Endodermal cell (in vitro differentiated cells): ENCODE measurements at regions not wholly inside any gene's neighbourhood (a gene's known extent, or its start where the extent isn't known, plus 50 kb on each side); places are given as distances from the start of the nearest gene placed in this dataset.

Source experiments
- DNase-seq: peaks from one replicate; pipeline ENCODE4 v3.0.0-alpha.2; 2017
- H3K27ac ChIP-seq: 2 replicates; pipeline ENCODE4 v1.5.1; 2013; ENCODE audit warnings: mild to moderate bottlenecking, low read depth, low read length, moderate library complexity
- H3K27me3 ChIP-seq: 2 replicates; pipeline ENCODE4 v1.6.1; 2013; ENCODE audit warnings: mild to moderate bottlenecking, low read length, moderate library complexity; ENCODE audit not compliant: insufficient read depth, control insufficient read depth, poor library complexity, severe bottlenecking
- H3K36me3 ChIP-seq: 2 replicates; pipeline ENCODE4 v1.7.0; 2013; ENCODE audit warnings: mild to moderate bottlenecking, low read length, moderate library complexity; ENCODE audit not compliant: control insufficient read depth, insufficient read depth
- H3K4me1 ChIP-seq: one replicate; pipeline ENCODE4 v1.7.0; 2013; ENCODE audit warnings: low read length; ENCODE audit not compliant: control insufficient read depth, insufficient read depth
- H3K4me3 ChIP-seq: 2 replicates; pipeline ENCODE4 v1.5.1; 2013; ENCODE audit warnings: mild to moderate bottlenecking, low read length, moderate library complexity
- H3K9ac ChIP-seq: 2 replicates; pipeline ENCODE4 v1.6.1; 2013; ENCODE audit warnings: mild to moderate bottlenecking, low read length, moderate library complexity; ENCODE audit not compliant: poor library complexity, severe bottlenecking; ENCODE audit errors: extremely low read depth
- H3K9me3 ChIP-seq: 2 replicates; pipeline ENCODE4 v1.6.1; 2013; ENCODE audit warnings: mild to moderate bottlenecking, low read length, moderate library complexity; ENCODE audit not compliant: control insufficient read depth
- H3K27ac Mint-ChIP-seq: 2 replicates; pipeline ENCODE4 v1.8.0; 2020; ENCODE audit warnings: mixed read lengths
- H3K27me3 Mint-ChIP-seq: 2 replicates; pipeline ENCODE4 v1.8.0; 2021; ENCODE audit warnings: mild to moderate bottlenecking, mixed read lengths; ENCODE audit not compliant: insufficient read depth
- H3K36me3 Mint-ChIP-seq: 2 replicates; pipeline ENCODE4 v1.8.0; 2020; ENCODE audit warnings: low read depth, mixed read lengths
- H3K4me1 Mint-ChIP-seq: 2 replicates; pipeline ENCODE4 v1.8.0; 2020; ENCODE audit warnings: mixed read lengths
- H3K4me3 Mint-ChIP-seq: 2 replicates; pipeline ENCODE4 v1.8.0; 2020; ENCODE audit warnings: mild to moderate bottlenecking, moderate library complexity, mixed read lengths
- H3K9me3 Mint-ChIP-seq: 2 replicates; pipeline ENCODE4 v1.8.0; 2020; ENCODE audit warnings: mild to moderate bottlenecking, mixed read lengths
- WGBS, 2 experiments: methylation state at CpG; one replicate each; pipeline versions ENCODE4 v1.1.5 to v1.1.7; 2013; ENCODE audit warnings: missing lambda C conversion rate in 2 of 2, mixed read lengths in 1 of 2; ENCODE audit not compliant: insufficient coverage in 1 of 2, insufficient read length in 1 of 2; 5-methylcytosine and 5-hydroxymethylcytosine counted together
- TF ChIP-seq, protein P1 (sequence below): fragments of 200-600 bp; sonication (generic); conservative IDR thresholded peaks from 2 replicates; pipeline ENCODE4 v1.5.0; 2021; ENCODE audit warnings: antibody characterized with exemption, mild to moderate bottlenecking

DNA sequence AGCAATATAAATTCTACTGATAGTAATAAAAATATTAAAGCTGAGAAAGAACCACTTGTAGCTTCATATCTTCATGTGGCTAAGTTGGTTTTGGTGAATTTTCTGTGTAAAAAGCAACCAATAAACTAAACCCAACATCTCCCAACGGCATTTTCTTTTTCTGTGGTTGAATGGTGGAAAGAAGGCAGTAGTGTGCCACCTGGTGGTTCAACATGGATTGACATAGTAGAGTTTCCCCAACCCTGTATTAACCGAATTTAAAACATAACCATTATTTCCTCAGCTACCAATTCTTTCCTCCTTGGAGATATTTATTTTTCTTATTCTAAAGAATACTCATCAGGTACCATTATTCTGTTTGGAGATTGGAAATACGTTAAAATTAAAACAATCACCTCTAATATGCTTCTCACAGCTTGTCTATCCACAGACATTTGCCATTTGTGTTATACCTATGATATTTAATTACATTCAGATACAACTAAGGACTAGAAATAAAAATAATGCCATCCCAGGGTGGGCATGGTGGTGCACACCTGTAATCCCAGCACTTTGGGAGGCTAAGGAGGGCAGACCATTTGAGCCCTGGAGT, 117.1 kb upstream of the EEF1E1 start:
- H3K27me3 ChIP-seq: no peaks in the 10 kb centered on the region
- Mint-ChIP-seq H3K4me1 (no peaks in the 10 kb centered on the region), H3K36me3 (no peaks in the 10 kb centered on the region), H3K9me3 (no peaks in the 10 kb centered on the region), H3K27me3 (peaks cover 1% of the 10 kb centered on the region), H3K4me3 (no peak overlapping the region), H3K27ac (no peak overlapping the region)
- no peak overlapping the region for H3K9ac ChIP-seq
- TF ChIP-seq, protein P1, sequence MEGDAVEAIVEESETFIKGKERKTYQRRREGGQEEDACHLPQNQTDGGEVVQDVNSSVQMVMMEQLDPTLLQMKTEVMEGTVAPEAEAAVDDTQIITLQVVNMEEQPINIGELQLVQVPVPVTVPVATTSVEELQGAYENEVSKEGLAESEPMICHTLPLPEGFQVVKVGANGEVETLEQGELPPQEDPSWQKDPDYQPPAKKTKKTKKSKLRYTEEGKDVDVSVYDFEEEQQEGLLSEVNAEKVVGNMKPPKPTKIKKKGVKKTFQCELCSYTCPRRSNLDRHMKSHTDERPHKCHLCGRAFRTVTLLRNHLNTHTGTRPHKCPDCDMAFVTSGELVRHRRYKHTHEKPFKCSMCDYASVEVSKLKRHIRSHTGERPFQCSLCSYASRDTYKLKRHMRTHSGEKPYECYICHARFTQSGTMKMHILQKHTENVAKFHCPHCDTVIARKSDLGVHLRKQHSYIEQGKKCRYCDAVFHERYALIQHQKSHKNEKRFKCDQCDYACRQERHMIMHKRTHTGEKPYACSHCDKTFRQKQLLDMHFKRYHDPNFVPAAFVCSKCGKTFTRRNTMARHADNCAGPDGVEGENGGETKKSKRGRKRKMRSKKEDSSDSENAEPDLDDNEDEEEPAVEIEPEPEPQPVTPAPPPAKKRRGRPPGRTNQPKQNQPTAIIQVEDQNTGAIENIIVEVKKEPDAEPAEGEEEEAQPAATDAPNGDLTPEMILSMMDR: peak; percentile 87
- H3K36me3 ChIP-seq: no peaks in the 10 kb centered on the region
- no peaks in the 10 kb centered on the region for H3K4me1 ChIP-seq
- H3K9me3 ChIP-seq: no peaks in the 10 kb centered on the region
- DNase-seq: peak; percentile 70
- no peak overlapping the region for H3K27ac ChIP-seq
- no peak overlapping the region for H3K4me3 ChIP-seq
- WGBS, 2 experiments: 0% methylated on average over 1 of the region's 3 CpGs; no CpG with 5 or more reads in 1 of the 2 experiments

DNA sequence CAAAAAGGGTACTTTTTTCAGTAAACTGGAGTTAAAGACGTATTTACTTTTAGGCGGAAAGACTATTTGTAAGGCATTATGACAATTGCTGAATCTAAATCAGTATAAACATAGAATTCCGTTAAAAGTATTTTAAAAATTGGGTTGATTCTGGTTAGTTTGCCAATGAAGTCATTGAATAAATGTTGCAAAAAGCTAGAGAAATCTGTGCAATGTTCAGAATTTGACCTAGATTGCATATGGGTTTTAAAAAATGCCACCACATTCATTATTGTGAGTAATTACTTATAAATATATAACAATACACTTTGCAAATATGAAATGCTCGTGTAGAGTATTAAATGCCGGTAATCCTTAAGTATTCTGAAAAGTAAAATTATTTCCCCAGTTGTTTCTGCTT, 116.5 kb upstream of the EEF1E1 start:
- 76 to 96% methylated on average over 3 to 5 of the region's 5 CpGs for WGBS, 2 experiments
- Mint-ChIP-seq H3K4me3 (no peak overlapping the region), H3K27me3 (peaks cover under 1% of the 10 kb centered on the region), H3K4me1 (no peaks in the 10 kb centered on the region), H3K9me3 (no peaks in the 10 kb centered on the region), H3K27ac (no peak overlapping the region), H3K36me3 (no peaks in the 10 kb centered on the region)
- Histone ChIP-seq H3K36me3 (no peaks in the 10 kb centered on the region), H3K27ac (no peak overlapping the region), H3K4me1 (no peaks in the 10 kb centered on the region), H3K4me3 (no peak overlapping the region), H3K9me3 (no peaks in the 10 kb centered on the region), H3K9ac (no peak overlapping the region), H3K27me3 (no peaks in the 10 kb centered on the region)
- no peak for DNase-seq
- TF ChIP-seq, protein P1: no peak

DNA sequence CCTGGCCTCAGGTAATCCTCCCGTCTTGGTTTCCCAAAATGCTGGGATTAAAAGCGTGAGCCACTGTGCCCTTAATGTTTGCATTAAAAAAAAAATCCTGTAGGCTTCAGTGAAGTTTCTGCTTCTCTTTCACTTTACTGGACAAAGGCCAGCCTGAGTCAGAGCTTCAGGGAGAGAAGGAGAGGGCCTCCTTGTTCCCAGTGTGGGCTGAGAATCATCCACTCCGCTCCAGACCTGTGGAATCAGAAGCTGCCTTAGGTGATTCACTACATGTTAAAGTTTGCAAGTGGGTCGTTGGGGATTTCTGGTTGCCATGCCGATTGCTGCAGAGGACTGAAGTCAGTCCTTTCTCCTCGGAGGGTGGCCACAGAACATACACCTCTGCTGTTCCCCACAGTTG, 113.3 kb upstream of the EEF1E1 start:
- Mint-ChIP-seq H3K4me1 (no peaks in the 10 kb centered on the region), H3K36me3 (no peaks in the 10 kb centered on the region), H3K9me3 (no peaks in the 10 kb centered on the region), H3K27me3 (no peaks in the 10 kb centered on the region), H3K4me3 (no peak overlapping the region), H3K27ac (no peak overlapping the region)
- H3K36me3 ChIP-seq: no peaks in the 10 kb centered on the region
- no peaks in the 10 kb centered on the region for H3K4me1 ChIP-seq
- H3K27ac ChIP-seq: no peak overlapping the region
- TF ChIP-seq, protein P1: no peak
- WGBS, 2 experiments: 83 to 88% methylated on average over 5 to 6 of the region's 6 CpGs
- no peak overlapping the region for H3K9ac ChIP-seq
- no peaks in the 10 kb centered on the region for H3K9me3 ChIP-seq
- DNase-seq: no peak
- no peak overlapping the region for H3K4me3 ChIP-seq
- no peaks in the 10 kb centered on the region for H3K27me3 ChIP-seq
